ENCODE measurements at regions not wholly inside any gene's neighbourhood (a gene's known extent, or its start where the extent isn't known, plus 50 kb on each side); places are given as distances from the start of the nearest gene placed in this dataset.

- no peaks in the 10 kb centered on the region for H3K36me3 ChIP-seq
- TF ChIP-seq, protein P1, sequence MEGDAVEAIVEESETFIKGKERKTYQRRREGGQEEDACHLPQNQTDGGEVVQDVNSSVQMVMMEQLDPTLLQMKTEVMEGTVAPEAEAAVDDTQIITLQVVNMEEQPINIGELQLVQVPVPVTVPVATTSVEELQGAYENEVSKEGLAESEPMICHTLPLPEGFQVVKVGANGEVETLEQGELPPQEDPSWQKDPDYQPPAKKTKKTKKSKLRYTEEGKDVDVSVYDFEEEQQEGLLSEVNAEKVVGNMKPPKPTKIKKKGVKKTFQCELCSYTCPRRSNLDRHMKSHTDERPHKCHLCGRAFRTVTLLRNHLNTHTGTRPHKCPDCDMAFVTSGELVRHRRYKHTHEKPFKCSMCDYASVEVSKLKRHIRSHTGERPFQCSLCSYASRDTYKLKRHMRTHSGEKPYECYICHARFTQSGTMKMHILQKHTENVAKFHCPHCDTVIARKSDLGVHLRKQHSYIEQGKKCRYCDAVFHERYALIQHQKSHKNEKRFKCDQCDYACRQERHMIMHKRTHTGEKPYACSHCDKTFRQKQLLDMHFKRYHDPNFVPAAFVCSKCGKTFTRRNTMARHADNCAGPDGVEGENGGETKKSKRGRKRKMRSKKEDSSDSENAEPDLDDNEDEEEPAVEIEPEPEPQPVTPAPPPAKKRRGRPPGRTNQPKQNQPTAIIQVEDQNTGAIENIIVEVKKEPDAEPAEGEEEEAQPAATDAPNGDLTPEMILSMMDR (IDR thresholded peaks at IDR 0.05), result no peak
- H3K27me3 ChIP-seq (replicated peaks; ENCODE audit: insufficient read depth), result no peaks in the 10 kb centered on the region
- DNase-seq (ENCODE audit: low spot score), result no peak
- peak overlapping the region; percentile 48 to 61 for H3K27ac ChIP-seq
- no peak for ATAC-seq (ENCODE audit: insufficient number of reproducible peaks, low FRiP score, low read depth)
- H3K4me1 ChIP-seq (ENCODE audit: control insufficient read depth in 1 of 2, low read depth in 2 of 2), result peaks cover 0 to 15% of the 10 kb centered on the region in 2 donors
- peak overlapping the region; percentile 3 for H3K4me3 ChIP-seq
- no peaks in the 10 kb centered on the region for H3K9me3 ChIP-seq
These were observed 187.9 kb downstream of the CNTN3 start for GRCh38 chr3:74426571-74426970.

DNA sequence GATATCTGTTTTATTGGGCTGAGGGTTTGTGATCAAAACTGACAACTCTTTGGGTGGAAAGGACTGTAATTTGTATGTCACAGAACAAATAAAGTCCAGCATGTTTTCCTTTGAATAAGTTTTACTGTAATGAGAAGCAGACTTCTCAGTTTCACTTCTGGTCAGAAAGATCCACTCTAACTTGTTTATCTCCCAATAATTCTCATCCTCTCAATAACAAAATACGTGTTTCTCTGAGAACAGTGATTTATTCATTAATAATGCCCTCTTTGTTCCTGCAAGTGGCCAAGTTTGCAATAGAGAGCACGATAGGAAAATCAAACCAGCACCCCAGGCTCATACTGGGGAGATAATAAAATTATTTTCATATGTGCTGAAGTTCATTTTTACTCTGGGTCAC lies 190.6 kb downstream of the CNTN3 start:
- no peaks in the 10 kb centered on the region for H3K36me3 ChIP-seq
- H3K4me1 ChIP-seq (ENCODE audit: control insufficient read depth in 1 of 2, low read depth in 2 of 2), result peaks cover 3 to 23% of the 10 kb centered on the region in 2 donors
- TF ChIP-seq, protein P1 (IDR thresholded peaks at IDR 0.05), result no peak
- no peak overlapping the region for H3K27ac ChIP-seq
- no peak overlapping the region for H3K4me3 ChIP-seq
- ATAC-seq (ENCODE audit: insufficient number of reproducible peaks, low FRiP score, low read depth), result no peak
- DNase-seq (ENCODE audit: low spot score), result no peak
- H3K27me3 ChIP-seq (replicated peaks; ENCODE audit: insufficient read depth), result no peaks in the 10 kb centered on the region
- H3K9me3 ChIP-seq, result no peaks in the 10 kb centered on the region

DNA sequence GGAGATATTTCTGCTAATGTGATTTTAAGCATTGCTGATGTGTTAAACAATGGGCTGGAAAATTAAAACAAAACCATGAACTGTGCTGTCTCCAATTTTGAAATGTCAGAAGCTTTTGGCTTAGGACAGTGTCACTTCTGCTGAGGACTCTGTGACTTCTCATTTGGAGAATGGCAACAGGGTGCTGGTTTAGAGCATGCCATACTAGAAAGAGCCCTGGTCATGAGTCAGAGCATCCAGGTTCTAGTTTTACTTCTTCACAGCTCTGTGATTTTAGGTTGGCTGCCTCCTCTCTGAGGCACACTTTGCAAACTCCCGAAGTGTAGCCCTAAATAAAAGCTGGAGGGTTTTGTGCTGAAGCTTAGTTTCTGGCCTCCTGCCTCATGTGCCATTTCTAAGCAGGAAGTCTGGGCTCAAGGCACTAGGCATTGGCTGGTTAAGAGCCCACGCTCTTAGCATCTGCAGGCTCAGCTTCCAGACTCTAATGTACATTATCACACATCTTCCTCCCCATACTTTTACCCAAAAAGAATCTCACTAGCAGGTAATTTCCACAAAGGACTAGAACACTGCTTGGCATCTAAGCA lies 193.8 kb downstream of the CNTN3 start:
- no peaks in the 10 kb centered on the region for H3K36me3 ChIP-seq
- H3K4me1 ChIP-seq (ENCODE audit: control insufficient read depth in 1 of 2, low read depth in 2 of 2), result peaks cover 3 to 12% of the 10 kb centered on the region in 2 donors
- TF ChIP-seq, protein P1 (IDR thresholded peaks at IDR 0.05), result no peak
- no peaks in the 10 kb centered on the region for H3K27me3 ChIP-seq (replicated peaks; ENCODE audit: insufficient read depth)
- peak overlapping the region; percentile 29 to 63 for H3K27ac ChIP-seq
- no peak for DNase-seq (ENCODE audit: low spot score)
- H3K4me3 ChIP-seq, result no peak overlapping the region
- no peaks in the 10 kb centered on the region for H3K9me3 ChIP-seq
- peak; percentile 40 for ATAC-seq (ENCODE audit: insufficient number of reproducible peaks, low FRiP score, low read depth)

DNA sequence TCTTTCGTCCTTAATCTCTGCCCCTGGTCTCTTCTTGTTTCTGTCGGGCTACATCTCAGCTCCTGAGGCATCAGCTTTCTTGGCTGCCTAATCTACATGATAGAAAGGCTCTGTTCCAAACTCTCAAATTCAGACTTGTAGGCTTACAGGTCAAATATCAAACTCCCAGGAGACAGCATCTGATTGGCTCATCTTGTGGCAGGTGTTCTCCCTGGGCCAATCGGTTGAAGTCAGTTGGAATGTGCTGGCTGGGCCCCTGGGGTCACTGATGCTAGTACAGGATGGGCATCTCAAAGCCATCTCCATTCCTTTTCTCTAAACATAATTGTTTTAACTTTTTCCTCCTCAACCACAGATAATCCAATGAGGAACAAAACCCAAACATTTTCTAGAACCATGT lies 198.7 kb downstream of the CNTN3 start:
- no peaks in the 10 kb centered on the region for H3K27me3 ChIP-seq (replicated peaks; ENCODE audit: insufficient read depth)
- H3K4me3 ChIP-seq, result no peak overlapping the region
- H3K4me1 ChIP-seq (ENCODE audit: control insufficient read depth in 1 of 2, low read depth in 2 of 2), result peaks cover 0 to 7% of the 10 kb centered on the region in 2 donors
- DNase-seq (ENCODE audit: low spot score) (no peak), ATAC-seq (ENCODE audit: insufficient number of reproducible peaks, low FRiP score, low read depth) (no peak)
- no peaks in the 10 kb centered on the region for H3K9me3 ChIP-seq
- H3K27ac ChIP-seq, result no peak overlapping the region
- no peaks in the 10 kb centered on the region for H3K36me3 ChIP-seq
- TF ChIP-seq, protein P1 (IDR thresholded peaks at IDR 0.05), result no peak

DNA sequence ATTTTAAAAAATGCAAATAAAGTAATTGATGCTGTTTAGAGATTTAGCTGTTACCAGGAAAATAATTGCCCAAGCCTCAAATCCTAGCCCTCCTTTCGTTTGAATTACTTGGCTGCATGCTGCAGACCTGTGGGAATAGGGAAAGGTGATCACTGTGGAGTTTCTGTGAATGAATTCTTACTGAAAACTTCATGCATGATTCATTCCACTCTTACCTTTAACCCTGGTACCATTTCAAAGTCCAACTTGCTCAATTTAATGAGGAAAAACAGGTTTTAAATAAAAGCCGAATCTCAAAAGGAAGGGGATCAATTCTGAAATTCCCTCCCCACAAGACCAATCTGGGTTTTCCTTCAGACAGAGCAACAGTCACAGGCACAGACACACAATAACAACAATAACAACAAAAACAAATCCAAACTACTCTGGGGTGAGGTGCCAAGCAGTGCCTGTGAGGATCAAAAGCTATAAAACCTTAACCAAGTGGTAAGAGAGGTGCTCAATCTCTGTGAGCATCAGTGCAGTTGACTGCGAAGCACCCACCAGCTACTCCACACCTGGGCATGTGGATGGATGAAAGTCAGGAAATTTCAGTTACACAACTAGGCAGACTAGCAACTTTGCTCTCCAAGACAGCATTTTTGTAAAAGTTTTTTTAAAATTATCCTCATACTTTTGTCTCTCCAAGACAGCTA lies 200.8 kb downstream of the CNTN3 start:
- no peak for ATAC-seq (ENCODE audit: insufficient number of reproducible peaks, low FRiP score, low read depth)

More for the DNA sequence above, 200.8 kb downstream of the CNTN3 start:
- Histone ChIP-seq H3K4me3 (no peak overlapping the region), H3K4me1 (ENCODE audit: control insufficient read depth in 1 of 2, low read depth in 2 of 2) (no peaks in the 10 kb centered on the region), H3K27ac (no peak overlapping the region), H3K9me3 (peaks cover 4% of the 10 kb centered on the region), H3K27me3 (replicated peaks; ENCODE audit: insufficient read depth) (no peaks in the 10 kb centered on the region), H3K36me3 (no peaks in the 10 kb centered on the region)
- TF ChIP-seq, protein P1 (IDR thresholded peaks at IDR 0.05), result no peak
- DNase-seq (ENCODE audit: low spot score), result no peak

Data from thoracic aorta (tissue), 2 donors.